ENCODE measurements at regions not wholly inside any gene's neighbourhood (a gene's known extent, or its start where the extent isn't known, plus 50 kb on each side); places are given as distances from the start of the nearest gene placed in this dataset.

- TF ChIP-seq CTCF (IDR thresholded peaks at IDR 0.05) (no peak), POLR2A (IDR thresholded peaks at IDR 0.05) (no peak)
These were observed 691.3 kb downstream of the SORCS1 start for GRCh38 chr10:106473129-106473685.

Measured in adrenal gland (tissue), 5 donors.